ENCODE measurements at regions not wholly inside any gene's neighbourhood (a gene's known extent, or its start where the extent isn't known, plus 50 kb on each side); places are given as distances from the start of the nearest gene placed in this dataset.

DNA sequence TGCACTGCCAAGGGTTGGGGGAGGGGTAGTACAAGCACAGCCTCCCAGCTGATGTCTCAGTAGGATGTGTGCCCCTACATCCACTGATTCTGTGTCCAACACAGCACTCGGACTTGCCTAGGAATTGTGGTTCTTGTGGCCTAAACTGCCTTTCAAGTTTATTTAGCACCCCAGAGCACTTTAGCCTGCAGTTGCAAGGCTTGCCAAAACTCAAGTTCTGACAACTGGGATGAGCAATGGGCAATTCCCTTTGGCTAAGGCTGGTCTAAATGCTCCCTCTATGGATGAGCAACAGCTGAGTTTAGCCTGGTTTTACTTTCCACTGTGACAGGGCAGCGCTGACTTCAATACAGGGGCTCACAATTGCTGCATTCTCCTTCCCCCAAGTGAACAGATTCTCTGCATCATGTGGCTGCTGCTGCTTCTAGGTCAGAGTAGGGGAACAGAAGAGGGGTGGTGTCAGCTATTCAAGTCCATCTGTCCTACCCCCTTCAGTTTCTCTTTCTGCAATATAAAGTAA is 471.5 kb downstream of the PIK3C3 start:
- Histone ChIP-seq H3K27me3 (ENCODE audit: control insufficient read depth, insufficient read depth, low read length) (no peaks in the 10 kb centered on the region), H3K36me3 (ENCODE audit: control insufficient read depth, insufficient read depth, low read length) (no peaks in the 10 kb centered on the region), H3K4me3 (ENCODE audit: low read depth, low read length) (no peak overlapping the region)
- no peak for TF ChIP-seq CTCF (IDR thresholded peaks at IDR 0.05; ENCODE audit: insufficient read depth, low read length, poor library complexity, severe bottlenecking)
- no peak for DNase-seq (ENCODE audit: low read depth)

GRCh38 chr18:42429196-42429595 is 474.2 kb downstream of the PIK3C3 start:
- Histone ChIP-seq H3K27me3 (ENCODE audit: control insufficient read depth, insufficient read depth, low read length) (no peaks in the 10 kb centered on the region), H3K36me3 (ENCODE audit: control insufficient read depth, insufficient read depth, low read length) (no peaks in the 10 kb centered on the region), H3K4me3 (ENCODE audit: low read depth, low read length) (no peak overlapping the region)
- no peak for DNase-seq (ENCODE audit: low read depth)
- no peak for TF ChIP-seq CTCF (IDR thresholded peaks at IDR 0.05; ENCODE audit: insufficient read depth, low read length, poor library complexity, severe bottlenecking)

- Histone ChIP-seq H3K4me3 (ENCODE audit: low read depth, low read length) (no peak overlapping the region), H3K36me3 (ENCODE audit: control insufficient read depth, insufficient read depth, low read length) (no peaks in the 10 kb centered on the region), H3K27me3 (ENCODE audit: control insufficient read depth, insufficient read depth, low read length) (no peaks in the 10 kb centered on the region)
- DNase-seq (ENCODE audit: low read depth), result no peak
- no peak for TF ChIP-seq CTCF (IDR thresholded peaks at IDR 0.05; ENCODE audit: insufficient read depth, low read length, poor library complexity, severe bottlenecking)
Measured at GRCh38 chr18:42436222-42436765, 481.3 kb downstream of the PIK3C3 start.

DNA sequence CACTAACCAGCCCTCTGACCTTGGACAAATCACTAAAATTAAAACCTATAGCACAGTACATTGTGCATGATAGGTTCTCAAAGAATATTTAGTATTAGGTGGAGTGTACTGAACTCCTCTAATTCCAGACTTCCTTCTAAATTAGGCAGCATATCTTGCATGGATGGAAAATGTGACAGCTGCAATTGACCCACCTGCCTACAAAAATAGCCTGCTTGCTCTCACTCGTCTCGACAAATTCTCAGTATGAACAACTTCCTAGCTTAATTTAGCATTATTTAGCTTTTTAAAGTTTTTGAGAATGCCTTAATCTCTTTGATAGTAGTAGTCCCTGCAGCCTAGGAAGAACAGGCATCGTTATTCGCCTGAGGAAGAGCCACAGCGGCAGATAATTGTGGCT is 482.0 kb downstream of the PIK3C3 start:
- no peak for TF ChIP-seq CTCF (IDR thresholded peaks at IDR 0.05; ENCODE audit: insufficient read depth, low read length, poor library complexity, severe bottlenecking)
- no peak for DNase-seq (ENCODE audit: low read depth)
- no peaks in the 10 kb centered on the region for H3K27me3 ChIP-seq (ENCODE audit: control insufficient read depth, insufficient read depth, low read length)
- H3K4me3 ChIP-seq (ENCODE audit: low read depth, low read length), result no peak overlapping the region
- H3K36me3 ChIP-seq (ENCODE audit: control insufficient read depth, insufficient read depth, low read length), result no peaks in the 10 kb centered on the region

DNA sequence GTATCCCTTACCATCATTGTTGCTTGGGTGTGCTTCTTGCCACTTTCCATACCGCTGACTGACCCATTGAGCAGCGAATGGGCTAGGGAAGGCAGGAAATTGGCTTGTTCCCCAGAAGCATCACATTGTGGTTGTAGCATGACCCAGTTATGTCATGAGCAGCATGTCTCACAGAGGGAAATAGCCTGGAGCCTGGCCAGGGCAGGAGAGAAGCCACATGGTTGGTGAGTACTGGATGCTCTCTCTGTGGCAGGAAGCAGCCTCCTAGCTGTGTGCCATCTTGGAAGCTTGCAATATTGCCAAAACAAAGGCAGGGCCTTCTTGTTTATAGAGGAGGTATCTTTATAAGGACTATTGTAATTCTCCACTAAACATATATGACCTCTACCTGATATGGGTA is 482.6 kb downstream of the PIK3C3 start:
- no peaks in the 10 kb centered on the region for H3K36me3 ChIP-seq (ENCODE audit: control insufficient read depth, insufficient read depth, low read length)
- no peak overlapping the region for H3K4me3 ChIP-seq (ENCODE audit: low read depth, low read length)
- TF ChIP-seq CTCF (IDR thresholded peaks at IDR 0.05; ENCODE audit: insufficient read depth, low read length, poor library complexity, severe bottlenecking), result no peak
- no peaks in the 10 kb centered on the region for H3K27me3 ChIP-seq (ENCODE audit: control insufficient read depth, insufficient read depth, low read length)
- no peak for DNase-seq (ENCODE audit: low read depth)

- Histone ChIP-seq H3K36me3 (ENCODE audit: control insufficient read depth, insufficient read depth, low read length) (no peaks in the 10 kb centered on the region), H3K4me3 (ENCODE audit: low read depth, low read length) (no peak overlapping the region), H3K27me3 (ENCODE audit: control insufficient read depth, insufficient read depth, low read length) (no peaks in the 10 kb centered on the region)
- TF ChIP-seq CTCF (IDR thresholded peaks at IDR 0.05; ENCODE audit: insufficient read depth, low read length, poor library complexity, severe bottlenecking), result no peak
- DNase-seq (ENCODE audit: low read depth), result no peak
Measured at GRCh38 chr18:42442656-42443055, 487.6 kb downstream of the PIK3C3 start.
